COR-L47 (cell line): ENCODE measurements at regions not wholly inside any gene's neighbourhood (a gene's known extent, or its start where the extent isn't known, plus 50 kb on each side); places are given as distances from the start of the nearest gene placed in this dataset.

Experiments
- DNase-seq: peaks from one replicate; lab custom pipeline; 2025; lab: John Stamatoyannopoulos, UW

GRCh38 chr1:95370691-95371562, 136.9 kb downstream of the RWDD3 start:
- no peak for DNase-seq

DNA sequence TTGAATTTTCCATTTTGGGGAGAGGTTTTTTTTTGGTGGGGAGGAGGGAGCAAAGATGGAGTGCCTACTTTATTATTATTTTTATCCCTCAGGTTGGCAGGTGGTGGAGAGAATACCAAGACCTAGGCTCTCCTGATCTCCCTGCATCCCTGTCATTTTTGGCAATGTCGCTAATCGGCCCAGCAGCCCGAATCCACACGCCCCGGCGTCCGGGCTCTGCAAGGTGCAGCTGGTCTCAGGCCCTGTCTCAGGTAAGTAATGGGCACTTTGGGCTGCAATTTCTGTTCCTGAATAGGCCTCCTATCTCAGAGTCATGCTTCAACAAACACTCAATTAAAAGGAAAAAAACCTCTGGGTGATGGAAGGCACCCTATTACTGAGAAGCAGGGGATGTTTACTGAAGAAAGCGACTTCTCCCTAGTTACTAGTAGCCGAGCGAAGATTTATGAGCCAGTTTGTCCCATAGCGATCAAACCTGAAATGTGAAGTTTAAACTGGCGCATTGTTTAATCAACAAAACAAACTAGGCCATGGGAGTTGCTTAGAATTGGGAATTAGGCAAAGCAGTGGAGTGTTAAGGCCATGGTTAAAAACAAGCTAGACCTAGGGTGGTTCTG, 137.8 kb downstream of the RWDD3 start:
- no peak for DNase-seq

GRCh38 chr1:95375174-95375573, 141.2 kb downstream of the RWDD3 start:
- no peak for DNase-seq

DNA sequence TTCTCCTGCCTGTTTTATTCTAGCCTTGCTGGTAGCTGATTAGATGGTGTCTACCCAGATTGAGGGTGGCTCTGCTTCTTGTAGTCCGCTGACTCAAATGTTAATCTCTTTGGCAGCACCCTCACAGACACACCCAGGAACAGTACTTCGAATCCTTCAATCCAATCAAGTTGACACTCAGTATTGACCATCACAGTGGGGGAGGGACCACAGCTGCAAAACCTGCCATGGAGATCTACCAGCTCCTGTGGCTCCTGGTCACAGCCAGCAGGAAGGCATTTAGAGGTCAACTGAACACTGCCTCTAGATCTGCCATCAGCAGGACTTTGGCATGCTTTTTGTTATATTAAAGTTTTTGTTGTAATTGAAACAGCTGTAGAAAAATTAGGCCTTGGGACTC, 146.9 kb downstream of the RWDD3 start:
- no peak for DNase-seq

DNA sequence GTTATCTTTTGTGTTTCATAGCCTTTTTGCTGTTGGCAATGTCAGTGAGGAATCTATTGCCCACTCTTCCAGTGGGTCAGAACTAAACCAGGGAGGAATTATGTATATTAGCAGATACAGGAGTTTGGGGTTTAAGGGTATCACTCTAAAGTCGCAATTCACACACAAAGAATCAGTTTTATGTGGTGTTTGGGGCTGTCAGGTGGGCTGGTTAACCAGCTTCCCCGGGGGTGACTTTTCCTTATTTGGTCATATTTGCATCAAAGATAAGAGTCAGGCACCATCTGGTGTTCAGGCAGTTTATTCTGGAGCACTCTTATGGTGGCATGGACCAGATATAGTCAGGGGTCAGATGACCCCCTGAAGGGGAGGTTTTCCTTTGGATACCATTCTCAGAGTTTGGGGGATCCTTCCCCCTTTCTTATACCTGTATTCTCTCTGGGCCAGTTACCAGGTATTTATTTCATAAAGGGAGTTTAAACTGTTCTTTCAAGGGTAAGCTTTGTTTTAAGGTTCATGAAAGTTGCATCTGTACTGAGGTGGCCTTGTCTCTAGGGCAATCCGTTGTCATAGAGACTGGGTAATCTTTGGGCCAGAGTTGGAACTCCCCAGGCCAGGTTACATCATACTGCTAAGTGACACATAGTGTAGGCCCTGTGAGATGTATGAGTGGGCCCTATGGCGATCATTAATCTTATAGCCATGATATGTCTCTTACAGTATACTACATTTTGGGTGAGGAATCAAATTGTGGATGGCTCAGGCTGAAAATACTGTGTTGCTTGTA, 148.2 kb downstream of the RWDD3 start:
- no peak for DNase-seq

- DNase-seq, result no peak
Measured at GRCh38 chr1:95383111-95383510, 149.1 kb downstream of the RWDD3 start.

- DNase-seq, result no peak
Measured at GRCh38 chr1:95384567-95384966, 150.6 kb downstream of the RWDD3 start.

DNA sequence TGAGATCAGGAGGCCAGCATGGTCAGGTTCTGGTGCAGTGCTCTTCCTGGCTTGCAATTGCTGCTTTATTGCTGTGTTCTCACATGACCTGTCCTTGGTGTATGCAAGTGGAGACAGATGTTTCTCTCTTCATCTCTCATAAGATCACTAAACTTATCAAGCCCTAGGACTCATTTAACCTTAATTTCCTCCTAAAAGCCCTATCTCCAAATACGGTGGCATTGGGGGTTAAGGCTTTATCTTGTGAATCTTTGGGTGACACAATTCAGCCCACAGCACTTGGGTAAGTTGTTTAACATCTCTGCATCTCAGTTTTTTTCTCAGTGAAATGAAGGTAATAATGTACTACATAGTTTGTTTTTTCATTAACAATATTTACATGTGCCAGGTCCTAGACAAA, 152.4 kb downstream of the RWDD3 start:
- no peak for DNase-seq

- no peak for DNase-seq
Measured at GRCh38 chr1:95386915-95387314, 152.9 kb downstream of the RWDD3 start.

- peak; percentile 98 for DNase-seq
Measured at GRCh38 chr1:95388031-95388430, 154.0 kb downstream of the RWDD3 start.

- no peak for DNase-seq
Measured at GRCh38 chr1:95393434-95393833, 159.4 kb downstream of the RWDD3 start.

DNA sequence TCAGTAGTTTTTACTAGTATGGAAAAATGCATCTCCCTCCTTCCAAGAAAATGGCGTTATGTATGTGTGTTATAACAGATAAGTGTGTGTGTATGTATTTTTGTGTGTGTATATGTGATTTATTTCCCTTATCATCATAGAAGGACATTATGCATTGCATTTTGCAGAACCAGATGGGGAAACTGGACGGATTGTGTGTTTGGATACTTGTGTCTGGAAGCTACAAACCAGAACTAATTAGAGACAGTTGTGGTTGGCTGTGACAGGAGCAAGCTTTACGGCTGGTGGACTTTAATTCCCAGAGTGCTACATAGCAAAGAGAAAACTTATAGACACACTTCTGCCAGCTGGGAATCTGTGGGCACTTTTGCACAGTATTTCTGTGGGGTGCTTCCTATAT, 162.5 kb downstream of the RWDD3 start:
- DNase-seq, result no peak

DNA sequence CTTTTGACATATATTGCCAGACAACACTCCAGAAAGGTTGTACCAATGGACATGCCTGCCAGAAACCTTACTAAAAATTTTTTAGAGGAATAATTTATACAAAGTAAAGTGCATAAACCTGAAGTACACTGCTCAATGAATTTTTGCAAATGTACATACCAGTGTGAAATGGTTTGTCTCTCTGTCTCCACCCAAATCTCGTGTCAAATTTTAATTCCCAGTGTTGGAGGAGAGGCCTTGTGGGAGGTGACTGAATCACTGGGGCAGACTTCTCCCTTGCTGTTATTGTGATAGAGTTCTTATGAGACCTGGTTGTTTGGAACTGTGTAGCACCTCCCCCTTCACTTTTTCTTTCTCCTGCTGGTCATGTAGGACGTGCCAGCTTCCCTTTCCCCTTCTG, 168.8 kb downstream of the RWDD3 start:
- DNase-seq, result no peak

DNA sequence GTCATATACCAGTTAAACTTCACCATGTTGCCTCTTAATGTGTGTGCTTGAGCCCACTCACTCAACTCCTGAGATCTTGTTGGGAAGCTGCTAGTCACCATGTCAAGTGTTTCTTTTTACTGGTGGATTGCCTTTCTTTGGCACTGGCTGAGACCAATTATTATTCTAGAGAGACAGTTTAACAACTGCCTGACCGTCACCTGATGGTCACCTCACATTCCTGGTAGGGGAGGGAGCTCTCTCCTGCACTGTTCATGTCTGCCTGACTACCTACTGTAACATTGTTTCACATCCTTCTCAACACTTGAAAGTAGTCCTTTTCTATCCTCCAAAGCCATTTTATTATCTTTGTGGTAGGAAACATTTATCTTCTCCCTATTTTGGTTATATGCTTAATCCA, 172.3 kb downstream of the RWDD3 start:
- DNase-seq, result no peak

DNA sequence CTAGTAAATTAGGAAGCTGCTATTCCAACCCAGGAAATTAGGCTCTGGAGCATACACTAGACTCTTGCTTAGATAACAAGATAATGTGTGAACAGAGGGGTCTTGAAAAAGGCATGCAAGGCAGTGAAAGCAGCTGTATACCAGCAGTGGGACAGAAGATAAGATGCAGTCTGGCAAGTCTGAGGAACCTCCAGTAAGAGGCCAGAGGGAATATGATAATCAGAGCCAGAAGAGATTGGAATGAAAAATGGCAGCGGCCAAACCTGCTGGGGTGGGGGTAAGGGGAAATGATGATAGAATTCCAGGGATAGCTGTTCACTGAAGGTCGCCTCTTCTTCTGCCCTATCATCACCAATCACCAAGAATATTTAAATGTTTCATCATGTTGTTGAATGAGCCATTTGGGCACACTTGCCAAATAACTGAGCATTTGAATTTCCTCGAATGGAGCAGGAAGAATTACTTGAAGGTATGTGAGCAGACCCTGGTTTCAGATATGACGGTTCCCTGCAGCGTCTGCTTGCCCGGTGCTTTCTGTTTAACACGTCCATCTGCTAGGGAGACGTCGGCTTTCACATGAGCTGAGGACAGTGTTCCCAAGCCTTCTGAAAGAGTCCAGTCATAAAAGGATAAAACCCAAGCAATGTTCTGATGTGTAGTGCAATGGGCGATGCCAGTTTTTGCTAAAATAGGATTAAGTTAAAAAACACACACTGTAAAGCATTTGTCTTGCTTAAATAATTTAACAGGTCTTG, 173.3 kb downstream of the RWDD3 start:
- no peak for DNase-seq

GRCh38 chr1:95407886-95408291, 173.9 kb downstream of the RWDD3 start:
- no peak for DNase-seq

- no peak for DNase-seq
Measured at GRCh38 chr1:95408507-95409136, 174.6 kb downstream of the RWDD3 start.

GRCh38 chr1:95409276-95409675, 175.3 kb downstream of the RWDD3 start:
- no peak for DNase-seq

DNA sequence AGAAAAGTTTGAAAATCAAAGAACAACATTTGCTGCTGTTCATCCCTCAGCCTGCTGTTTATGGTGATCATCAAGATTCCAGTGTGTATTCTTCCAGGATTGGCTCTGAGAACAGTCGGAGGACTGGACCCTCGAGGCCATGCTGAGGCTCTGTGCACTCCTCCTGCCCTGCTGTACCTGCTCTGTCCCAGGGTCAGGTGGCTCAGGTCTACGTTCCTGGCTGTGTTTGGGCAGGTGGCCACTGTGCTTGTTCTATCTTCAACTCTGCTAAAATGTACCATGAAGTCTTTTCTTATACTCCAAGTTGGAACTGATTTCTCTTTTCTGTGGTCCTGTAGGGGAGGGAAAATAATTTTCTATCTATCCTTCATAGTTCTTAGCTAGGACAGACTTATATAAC, 175.9 kb downstream of the RWDD3 start:
- no peak for DNase-seq

DNA sequence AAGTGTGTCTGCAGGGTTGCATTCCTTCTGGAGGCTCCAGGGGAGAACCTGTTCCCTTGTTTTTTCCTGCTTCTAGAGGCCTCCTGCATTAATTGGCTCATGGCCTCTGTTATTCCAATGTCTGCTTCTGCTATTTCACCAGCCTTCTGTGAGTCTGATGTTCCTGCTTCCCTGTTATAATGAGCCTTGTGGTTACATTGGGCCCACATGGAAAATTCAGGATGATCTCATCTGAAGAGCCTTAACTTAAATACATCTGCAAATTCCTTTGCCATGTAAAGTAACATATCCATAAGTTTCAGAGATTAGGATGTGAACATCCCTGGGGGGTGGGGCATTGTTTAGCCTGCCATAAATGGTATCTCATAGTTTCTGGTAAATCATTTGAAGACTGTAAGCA, 181.1 kb downstream of the RWDD3 start:
- no peak for DNase-seq

DNA sequence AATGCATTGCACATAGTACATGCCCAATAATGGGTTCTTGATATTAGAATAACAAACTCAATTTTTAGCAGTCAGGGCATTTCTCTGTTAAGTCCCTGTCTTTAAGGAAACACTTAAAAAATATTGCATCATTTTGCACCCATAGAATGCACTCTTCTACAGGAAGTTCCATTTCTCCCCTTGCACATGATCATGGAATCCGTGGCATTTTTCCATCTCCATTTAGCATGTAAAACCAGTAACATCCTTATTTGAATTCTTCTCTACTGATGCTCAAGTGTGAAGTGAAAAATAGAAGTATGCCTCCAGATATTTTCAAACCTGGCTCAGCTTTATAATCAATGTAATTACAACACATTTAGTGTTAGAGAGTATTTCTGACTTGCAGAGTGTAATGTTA, 192.8 kb downstream of the RWDD3 start:
- no peak for DNase-seq

- DNase-seq, result no peak
Measured at GRCh38 chr1:95427525-95427924, 193.5 kb downstream of the RWDD3 start.
